DND-41 (cell line): ENCODE measurements at regions not wholly inside any gene's neighbourhood (a gene's known extent, or its start where the extent isn't known, plus 50 kb on each side); places are given as distances from the start of the nearest gene placed in this dataset.

Experiments used
- EZH2 ChIP-seq: IDR thresholded peaks from 3 replicates; pipeline ENCODE4 v1.6.1; 2012; ENCODE audit warnings: borderline replicate concordance, low read depth, mild to moderate bottlenecking, moderate library complexity, low read length, inconsistent platforms; ENCODE audit not compliant: severe bottlenecking
- TF ChIP-seq, protein P1 (sequence below): IDR thresholded peaks from 2 replicates; pipeline ENCODE4 v1.5.1; 2012; ENCODE audit warnings: borderline replicate concordance, low read length, moderate library complexity, mild to moderate bottlenecking; ENCODE audit not compliant: poor library complexity, severe bottlenecking; ENCODE audit errors: extremely low read depth

DNA sequence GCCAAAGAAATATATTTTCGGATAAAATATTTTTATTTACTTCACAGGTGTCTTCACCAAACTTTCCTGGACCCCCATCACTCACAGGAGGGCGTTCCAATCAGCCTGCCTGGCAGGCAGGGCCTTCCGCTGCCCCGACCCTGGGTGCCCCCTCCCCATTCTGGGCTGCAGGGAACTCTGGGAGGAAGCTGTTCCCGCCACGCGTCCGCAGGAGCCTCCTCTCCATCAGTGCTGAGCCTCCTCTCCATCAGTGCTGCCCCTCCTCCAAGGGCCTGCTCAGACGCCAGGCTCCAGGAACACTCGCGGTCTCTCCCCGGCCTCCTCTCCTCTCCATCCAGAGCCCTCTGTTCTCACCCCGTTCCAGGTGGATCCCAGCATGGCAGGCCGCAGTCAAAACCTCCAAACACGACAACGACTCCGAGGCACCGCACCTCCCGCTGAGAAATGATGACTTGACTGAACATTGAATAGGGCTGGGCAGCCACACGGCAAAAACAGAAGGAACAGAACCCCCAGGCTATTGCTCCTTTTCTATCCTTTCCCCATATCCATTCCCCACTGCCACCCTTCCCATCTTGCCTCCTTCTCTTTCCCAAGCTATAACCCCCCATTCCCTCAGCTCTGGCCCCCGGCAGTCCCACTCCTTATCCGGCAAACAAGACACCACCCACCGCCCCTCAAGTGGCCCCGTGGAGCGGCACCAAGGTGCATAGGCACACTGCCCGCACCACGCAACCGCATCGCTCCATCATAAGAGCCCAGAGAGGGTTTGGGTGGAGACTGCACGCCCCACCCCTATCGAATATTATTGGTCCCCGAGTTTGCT, 268.6 kb upstream of the RAB6C start:
- TF ChIP-seq, protein P1, sequence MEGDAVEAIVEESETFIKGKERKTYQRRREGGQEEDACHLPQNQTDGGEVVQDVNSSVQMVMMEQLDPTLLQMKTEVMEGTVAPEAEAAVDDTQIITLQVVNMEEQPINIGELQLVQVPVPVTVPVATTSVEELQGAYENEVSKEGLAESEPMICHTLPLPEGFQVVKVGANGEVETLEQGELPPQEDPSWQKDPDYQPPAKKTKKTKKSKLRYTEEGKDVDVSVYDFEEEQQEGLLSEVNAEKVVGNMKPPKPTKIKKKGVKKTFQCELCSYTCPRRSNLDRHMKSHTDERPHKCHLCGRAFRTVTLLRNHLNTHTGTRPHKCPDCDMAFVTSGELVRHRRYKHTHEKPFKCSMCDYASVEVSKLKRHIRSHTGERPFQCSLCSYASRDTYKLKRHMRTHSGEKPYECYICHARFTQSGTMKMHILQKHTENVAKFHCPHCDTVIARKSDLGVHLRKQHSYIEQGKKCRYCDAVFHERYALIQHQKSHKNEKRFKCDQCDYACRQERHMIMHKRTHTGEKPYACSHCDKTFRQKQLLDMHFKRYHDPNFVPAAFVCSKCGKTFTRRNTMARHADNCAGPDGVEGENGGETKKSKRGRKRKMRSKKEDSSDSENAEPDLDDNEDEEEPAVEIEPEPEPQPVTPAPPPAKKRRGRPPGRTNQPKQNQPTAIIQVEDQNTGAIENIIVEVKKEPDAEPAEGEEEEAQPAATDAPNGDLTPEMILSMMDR, result no peak
- no peak for TF ChIP-seq EZH2
